ENCODE measurements at regions not wholly inside any gene's neighbourhood (a gene's known extent, or its start where the extent isn't known, plus 50 kb on each side); places are given as distances from the start of the nearest gene placed in this dataset.
"Not testable (repeated sequence)": the region's sequence is repeated elsewhere in the genome, so short reads cannot be mapped to it uniquely, and the experiment has no call there.

- DNase-seq (ENCODE audit: low read depth in 3 of 3, low spot score in 2 of 3) = no peak
These were observed 118.2 kb upstream of the SLC5A12 start for GRCh38 chr11:26839911-26840698.

- no peak for DNase-seq (ENCODE audit: low read depth in 3 of 3, low spot score in 2 of 3)
These were observed 120.1 kb upstream of the SLC5A12 start for GRCh38 chr11:26841818-26842473.

GRCh38 chr11:26842478-26843282 is 120.8 kb upstream of the SLC5A12 start:
- no peak for DNase-seq (ENCODE audit: low read depth in 3 of 3, low spot score in 2 of 3)

GRCh38 chr11:26843539-26843938 is 121.7 kb upstream of the SLC5A12 start:
- no peak for DNase-seq (ENCODE audit: low read depth in 3 of 3, low spot score in 2 of 3)

GRCh38 chr11:26844963-26845362 is 123.1 kb upstream of the SLC5A12 start:
- DNase-seq (ENCODE audit: low read depth in 3 of 3, low spot score in 2 of 3) = no peak

- DNase-seq (ENCODE audit: low read depth in 3 of 3, low spot score in 2 of 3) = no peak
These were observed 124.4 kb upstream of the SLC5A12 start for GRCh38 chr11:26846227-26846626.

- DNase-seq (ENCODE audit: low read depth in 3 of 3, low spot score in 2 of 3) = no peak
These were observed 125.6 kb upstream of the SLC5A12 start for GRCh38 chr11:26847459-26847858.

- no peak for DNase-seq (ENCODE audit: low read depth in 3 of 3, low spot score in 2 of 3)
These were observed 126.1 kb upstream of the SLC5A12 start for GRCh38 chr11:26847977-26848376.

GRCh38 chr11:26849036-26849435 is 127.2 kb upstream of the SLC5A12 start:
- no peak for DNase-seq (ENCODE audit: low read depth in 3 of 3, low spot score in 2 of 3)

GRCh38 chr11:26851291-26851690 is 129.4 kb upstream of the SLC5A12 start:
- no peak for DNase-seq (ENCODE audit: low read depth in 3 of 3, low spot score in 2 of 3)

- DNase-seq (ENCODE audit: low read depth in 3 of 3, low spot score in 2 of 3) = no peak
These were observed 129.8 kb upstream of the SLC5A12 start for GRCh38 chr11:26851696-26852095.

- no peak for DNase-seq (ENCODE audit: low read depth in 3 of 3, low spot score in 2 of 3)
These were observed 135.8 kb upstream of the FIBIN start for GRCh38 chr11:26858098-26858497.

GRCh38 chr11:26859416-26859815 is 134.5 kb upstream of the FIBIN start:
- DNase-seq (ENCODE audit: low read depth in 3 of 3, low spot score in 2 of 3) = no peak

GRCh38 chr11:26860091-26860780 is 133.7 kb upstream of the FIBIN start:
- no peak for DNase-seq (ENCODE audit: low read depth in 3 of 3, low spot score in 2 of 3)

- DNase-seq (ENCODE audit: low read depth in 3 of 3, low spot score in 2 of 3) = no peak
These were observed 133.0 kb upstream of the FIBIN start for GRCh38 chr11:26860895-26861294.

- no peak for DNase-seq (ENCODE audit: low read depth in 3 of 3, low spot score in 2 of 3)
These were observed 131.1 kb upstream of the FIBIN start for GRCh38 chr11:26862801-26863200.

GRCh38 chr11:26865703-26866102 is 128.2 kb upstream of the FIBIN start:
- DNase-seq (ENCODE audit: low read depth in 3 of 3, low spot score in 2 of 3) = no peak

GRCh38 chr11:26867286-26867685 is 126.6 kb upstream of the FIBIN start:
- no peak for DNase-seq (ENCODE audit: low read depth in 3 of 3, low spot score in 2 of 3)

GRCh38 chr11:26878959-26879581 is 114.8 kb upstream of the FIBIN start:
- no peak for DNase-seq (ENCODE audit: low read depth in 3 of 3, low spot score in 2 of 3)

GRCh38 chr11:26882363-26882880 is 111.5 kb upstream of the FIBIN start:
- not testable (repeated sequence) for DNase-seq (ENCODE audit: low read depth in 3 of 3, low spot score in 2 of 3)

Data from right renal cortex interstitium (tissue), 3 donors.